HepG2 (cell line): ENCODE measurements at regions not wholly inside any gene's neighbourhood (a gene's known extent, or its start where the extent isn't known, plus 50 kb on each side); places are given as distances from the start of the nearest gene placed in this dataset.
A peak's percentile ranks its signal among the peaks of the same experiment; 100 is the strongest.

ENCODE experiments used
- ATAC-seq: fragments of 200-7000 bp; cut with Tn5 transposase; 3 replicates; pipeline ENCODE4 v1.9.1; 2020; ENCODE audit warnings: mild to moderate bottlenecking, moderate library complexity
- BruUV-seq: library from RNA; stranded (reverse); fragments of 400-500 nt; replicated peaks from 2 replicates; lab custom pipeline; 2021; lab: Mats Ljungman, UMichigan
- CTCF ChIA-PET: fragments of 300-600 bp; formaldehyde crosslinking; extraction: SDS; loops from one replicate; lab custom pipeline; 2021; ENCODE audit warnings: low total read pairs, inconsistent platforms, low intra/inter-chr PET ratio; lab: Yijun Ruan, JAX
- POLR2A ChIA-PET: fragments of 350-600 bp; sonication (Branson Sonifier 250); formaldehyde crosslinking; loops from one replicate; lab custom pipeline; 2020; ENCODE audit warnings: antibody characterized with exemption, inconsistent platforms; lab: Yijun Ruan, JAX
- DNase-seq: peaks from one replicate; pipeline ENCODE4 v3.0.0-alpha.2; 2015; ENCODE audit warnings: low spot score
- FAIRE-seq: peaks from 3 replicates; lab custom pipeline; 2011; peaks lifted over from hg19 to GRCh38; lab: Jason Lieb, UNC
- H2AFZ ChIP-seq: one replicate; pipeline ENCODE4 v1.6.1; 2011; ENCODE audit warnings: low read length, inconsistent platforms
- H3K27ac ChIP-seq: fragments of 300-600 bp; 3 replicates; pipeline ENCODE4 v1.8.0; 2011; ENCODE audit warnings: mixed run types, mild to moderate bottlenecking, mixed read lengths, low read length, inconsistent platforms; ENCODE audit not compliant: insufficient read depth; ENCODE audit errors: extremely low read length
- H3K27me3 ChIP-seq, 2 experiments: fragments of 200-600 bp in 1 of 2; 2 replicates in 1 of 2; 3 replicates in 1 of 2; pipeline versions ENCODE4 v1.6.0 to v1.8.0; 2011; ENCODE audit warnings: low read length in 2 of 2, mild to moderate bottlenecking in 2 of 2, moderate library complexity in 2 of 2, inconsistent platforms in 1 of 2; ENCODE audit not compliant: insufficient read depth in 2 of 2, control insufficient read depth in 1 of 2
- H3K36me3 ChIP-seq, 2 experiments: fragments of 200-600 bp in 1 of 2; replicated peaks in 1 of 2; 2 replicates in 1 of 2; 3 replicates in 1 of 2; pipeline versions ENCODE4 v1.5.1 to v1.8.0; 2011; ENCODE audit warnings: low read length in 2 of 2, inconsistent platforms in 1 of 2; ENCODE audit not compliant: insufficient read depth in 2 of 2, control insufficient read depth in 1 of 2
- H3K4me1 ChIP-seq: 2 replicates; pipeline ENCODE4 v1.5.1; 2012; ENCODE audit warnings: low read length, inconsistent platforms; ENCODE audit not compliant: insufficient read depth
- H3K4me2 ChIP-seq: 2 replicates; pipeline ENCODE4 v1.6.0; 2011; ENCODE audit warnings: low read depth, low read length, inconsistent platforms
- H3K4me3 ChIP-seq, 3 experiments: fragments of 200-600 bp in 1 of 3; sonication (generic), shearing (Covaris generic) in 1 of 3; replicated peaks in 1 of 3; 2 replicates each; pipeline ENCODE4 v1.5.1; 2011 to 2016; ENCODE audit warnings: low read length in 3 of 3, inconsistent platforms in 2 of 3, low read depth in 2 of 3, mild to moderate bottlenecking in 2 of 3, control low read depth in 1 of 3, mixed read lengths in 1 of 3; ENCODE audit not compliant: insufficient read depth in 1 of 3
- H3K79me2 ChIP-seq: one replicate; pipeline ENCODE4 v1.6.1; 2011; ENCODE audit warnings: low read length, inconsistent platforms; ENCODE audit not compliant: insufficient read depth
- H3K9ac ChIP-seq: 2 replicates; pipeline ENCODE4 v1.6.0; 2011; ENCODE audit warnings: mild to moderate bottlenecking, low read depth, low read length, inconsistent platforms; ENCODE audit not compliant: insufficient read depth
- H3K9me3 ChIP-seq: 2 replicates; pipeline ENCODE4 v1.5.1; 2012; ENCODE audit warnings: mild to moderate bottlenecking, low read length
- H4K20me1 ChIP-seq: 2 replicates; pipeline ENCODE4 v1.6.0; 2011; ENCODE audit warnings: inconsistent platforms, mild to moderate bottlenecking, low read length, moderate library complexity; ENCODE audit not compliant: insufficient read depth
- CEBPB ChIP-seq: IDR thresholded peaks from 2 replicates; pipeline ENCODE4 v1.6.1; 2011; ENCODE audit warnings: low read depth, low read length, improper control_type of control experiment, borderline replicate concordance
- NR2F6 ChIP-seq, 2 experiments: IDR thresholded peaks; 2 replicates each; pipeline ENCODE4 v1.6.1; 2016; ENCODE audit warnings: antibody characterized with exemption in 1 of 2, mild to moderate bottlenecking in 1 of 2
- POLR2AphosphoS5 ChIP-seq: IDR thresholded peaks from 2 replicates; pipeline ENCODE4 v1.6.1; 2012; ENCODE audit warnings: low read depth, low read length
- ZFP36 ChIP-seq: fragments of 150-350 bp; IDR thresholded peaks from 2 replicates; pipeline ENCODE4 v1.6.1; 2018; ENCODE audit warnings: borderline replicate concordance, low read length, low read depth; ENCODE audit not compliant: partially characterized antibody
- WGBS: methylation state at CpG from one replicate; pipeline ENCODE4 v1.1.6; 2017; ENCODE audit warnings: low lambda C conversion rate; 5-methylcytosine and 5-hydroxymethylcytosine counted together
- in situ Hi-C: cut with HindIII; loops from 2 replicates; pipeline ENCODE4 v1.10.0; 2017; ENCODE audit warnings: low pct_unique_long_range_greater_than_20kb; ENCODE audit not compliant: extremely low pct_ligation_motif_present
- intact Hi-C: fragments of 100-400 bp; cut with micrococcal nuclease; formaldehyde crosslinking; loops from one replicate; pipeline ENCODE4 v1.10.0; 2022; ENCODE audit not compliant: unreplicated experiment
- TF ChIP-seq, protein P1 (sequence below): sonication (generic); formaldehyde crosslinking; IDR thresholded peaks from 2 replicates; pipeline ENCODE4 v1.5.1; 2020; ENCODE audit warnings: mild to moderate bottlenecking, moderate library complexity, missing genetic modification reagents

GRCh38 chr17:71055128-71055527 lies 885.8 kb downstream of the KCNJ2 start:
- H3K36me3 ChIP-seq, result no peaks in the 10 kb centered on the region
- no peak overlapping the region for H3K9ac ChIP-seq
- no peak overlapping the region for H3K4me2 ChIP-seq
- H3K4me1 ChIP-seq, result no peaks in the 10 kb centered on the region
- H2AFZ ChIP-seq, result no peak overlapping the region
- ATAC-seq (no peak), FAIRE-seq (no peak), DNase-seq (no peak)
- H3K27me3 ChIP-seq, result no peaks in the 10 kb centered on the region
- ChIA-PET POLR2A (no interaction called here), CTCF (no interaction called here)
- in situ Hi-C loops (no loop called here), intact Hi-C loops (no loop called here)
- no peaks in the 10 kb centered on the region for H3K79me2 ChIP-seq
- no peak overlapping the region for H3K4me3 ChIP-seq
- TF ChIP-seq NR2F6 (IDR thresholded peaks at IDR 0.05) (no peak), NR2F6 (CRISPR knock-in tag; IDR thresholded peaks at IDR 0.05) (no peak), ZFP36 (no peak)
- TF ChIP-seq, protein P1, sequence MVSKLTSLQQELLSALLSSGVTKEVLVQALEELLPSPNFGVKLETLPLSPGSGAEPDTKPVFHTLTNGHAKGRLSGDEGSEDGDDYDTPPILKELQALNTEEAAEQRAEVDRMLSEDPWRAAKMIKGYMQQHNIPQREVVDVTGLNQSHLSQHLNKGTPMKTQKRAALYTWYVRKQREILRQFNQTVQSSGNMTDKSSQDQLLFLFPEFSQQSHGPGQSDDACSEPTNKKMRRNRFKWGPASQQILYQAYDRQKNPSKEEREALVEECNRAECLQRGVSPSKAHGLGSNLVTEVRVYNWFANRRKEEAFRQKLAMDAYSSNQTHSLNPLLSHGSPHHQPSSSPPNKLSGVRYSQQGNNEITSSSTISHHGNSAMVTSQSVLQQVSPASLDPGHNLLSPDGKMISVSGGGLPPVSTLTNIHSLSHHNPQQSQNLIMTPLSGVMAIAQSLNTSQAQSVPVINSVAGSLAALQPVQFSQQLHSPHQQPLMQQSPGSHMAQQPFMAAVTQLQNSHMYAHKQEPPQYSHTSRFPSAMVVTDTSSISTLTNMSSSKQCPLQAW (CRISPR knock-in tag), result no peak
- no peaks in the 10 kb centered on the region for H4K20me1 ChIP-seq
- no TSS peak for BruUV-seq
- H3K27ac ChIP-seq, result no peak overlapping the region
- H3K9me3 ChIP-seq, result peaks cover 58% of the 10 kb centered on the region

- no peaks in the 10 kb centered on the region for H4K20me1 ChIP-seq
- no peak overlapping the region for H3K9ac ChIP-seq
- POLR2A ChIA-PET, result no interaction called here
- no peak overlapping the region for H3K27ac ChIP-seq
- DNase-seq, result no peak
- H2AFZ ChIP-seq, result no peak overlapping the region
- TF ChIP-seq POLR2AphosphoS5 (no peak), CEBPB (peak; percentile 27; the same call in 1 of the 2 replicates)
- in situ Hi-C loops, result no loop called here
- H3K36me3 ChIP-seq, result no peaks in the 10 kb centered on the region
- no peak for ATAC-seq
- H3K4me1 ChIP-seq, result no peaks in the 10 kb centered on the region
- no peaks in the 10 kb centered on the region for H3K79me2 ChIP-seq
- H3K27me3 ChIP-seq, result no peaks in the 10 kb centered on the region
- 30% methylated on average over 6 of the region's 6 CpGs for WGBS
- BruUV-seq, result no TSS peak
- peaks cover 61% of the 10 kb centered on the region for H3K9me3 ChIP-seq
- FAIRE-seq, result no peak
- intact Hi-C loops, result no loop called here
- no peak overlapping the region for H3K4me2 ChIP-seq
- CTCF ChIA-PET, result no interaction called here
- no peak overlapping the region for H3K4me3 ChIP-seq
Measured at GRCh38 chr17:71057448-71057847, 888.1 kb downstream of the KCNJ2 start.
